ENCODE measurements at regions not wholly inside any gene's neighbourhood (a gene's known extent, or its start where the extent isn't known, plus 50 kb on each side); places are given as distances from the start of the nearest gene placed in this dataset.

GRCh38 chr4:63708661-63709060 lies 700.6 kb downstream of the TECRL start:
- Histone ChIP-seq H3K4me3 (no peak overlapping the region), H3K27me3 (no peaks in the 10 kb centered on the region), H3K27ac (no peak overlapping the region), H3K9me3 (no peaks in the 10 kb centered on the region), H3K4me1 (no peaks in the 10 kb centered on the region), H3K36me3 (no peaks in the 10 kb centered on the region)
- WGBS, result 74% methylated on average over 2 of the region's 2 CpGs
- TF ChIP-seq CTCF (IDR thresholded peaks at IDR 0.05) (no peak), POLR2AphosphoS5 (IDR thresholded peaks at IDR 0.05) (no peak)
- no peak for DNase-seq (ENCODE audit: low spot score in 2 of 2)

- Histone ChIP-seq H3K9me3 (no peaks in the 10 kb centered on the region), H3K4me1 (no peaks in the 10 kb centered on the region), H3K27ac (no peak overlapping the region), H3K36me3 (no peaks in the 10 kb centered on the region), H3K4me3 (no peak overlapping the region), H3K27me3 (no peaks in the 10 kb centered on the region)
- TF ChIP-seq POLR2AphosphoS5 (IDR thresholded peaks at IDR 0.05) (no peak), EP300 (IDR thresholded peaks at IDR 0.05) (no peak), CTCF (IDR thresholded peaks at IDR 0.05) (no peak), POLR2A (IDR thresholded peaks at IDR 0.05) (no peak)
- no peak for DNase-seq (ENCODE audit: low spot score in 2 of 2)
- 85% methylated on average over 6 of the region's 6 CpGs for WGBS
These were observed 708.7 kb downstream of the TECRL start for GRCh38 chr4:63700569-63700968.

DNA sequence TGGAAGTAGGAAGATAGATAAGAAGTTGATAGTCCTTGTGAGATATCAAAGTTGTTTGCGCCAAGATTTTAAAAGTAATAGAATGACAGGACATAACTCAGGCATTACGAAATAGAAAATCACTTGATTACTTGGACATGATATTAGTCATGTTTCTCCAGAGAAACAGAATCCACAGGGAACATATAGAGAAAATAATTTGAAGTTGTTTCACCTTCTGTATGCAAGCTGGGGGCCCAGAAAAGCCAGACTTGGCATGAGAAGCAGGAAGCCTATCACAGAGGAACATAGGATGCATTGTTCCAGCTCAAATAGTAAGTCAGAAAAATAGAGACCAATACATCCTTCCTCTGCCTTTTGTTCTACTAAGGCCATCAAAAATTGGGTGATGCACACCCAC lies 715.9 kb downstream of the TECRL start:
- DNase-seq (ENCODE audit: low spot score in 2 of 2), result no peak
- no peaks in the 10 kb centered on the region for H3K36me3 ChIP-seq
- peaks cover 4% of the 10 kb centered on the region for H3K9me3 ChIP-seq
- no peak overlapping the region for H3K4me3 ChIP-seq
- WGBS, result 50% methylated on average over 2 of the region's 2 CpGs
- no peaks in the 10 kb centered on the region for H3K27me3 ChIP-seq
- no peak overlapping the region for H3K27ac ChIP-seq
- H3K4me1 ChIP-seq, result no peaks in the 10 kb centered on the region
- TF ChIP-seq POLR2A (IDR thresholded peaks at IDR 0.05), result no peak
- TF ChIP-seq POLR2AphosphoS5 (IDR thresholded peaks at IDR 0.05), result no peak
- TF ChIP-seq CTCF (IDR thresholded peaks at IDR 0.05), result no peak
- no peak for TF ChIP-seq EP300 (IDR thresholded peaks at IDR 0.05)

- no peak overlapping the region for H3K4me3 ChIP-seq
- H3K9me3 ChIP-seq, result no peaks in the 10 kb centered on the region
- no peak for DNase-seq (ENCODE audit: low spot score in 2 of 2)
- no peaks in the 10 kb centered on the region for H3K27me3 ChIP-seq
- TF ChIP-seq CTCF (IDR thresholded peaks at IDR 0.05) (no peak), EP300 (IDR thresholded peaks at IDR 0.05) (no peak), POLR2AphosphoS5 (IDR thresholded peaks at IDR 0.05) (no peak), POLR2A (IDR thresholded peaks at IDR 0.05) (no peak)
- no peak overlapping the region for H3K27ac ChIP-seq
- no peaks in the 10 kb centered on the region for H3K4me1 ChIP-seq
- 65% methylated on average over 3 of the region's 3 CpGs for WGBS
- no peaks in the 10 kb centered on the region for H3K36me3 ChIP-seq
These were observed 730.8 kb downstream of the TECRL start for GRCh38 chr4:63678358-63678931.

GRCh38 chr4:63670735-63671134 lies 738.5 kb downstream of the TECRL start:
- Histone ChIP-seq H3K27me3 (no peaks in the 10 kb centered on the region), H3K27ac (no peak overlapping the region), H3K4me1 (no peaks in the 10 kb centered on the region), H3K36me3 (no peaks in the 10 kb centered on the region), H3K9me3 (no peaks in the 10 kb centered on the region), H3K4me3 (no peak overlapping the region)
- no peak for DNase-seq (ENCODE audit: low spot score in 2 of 2)
- WGBS, result 38% methylated on average over 1 of the region's 1 CpG
- no peak for TF ChIP-seq CTCF (IDR thresholded peaks at IDR 0.05)
- TF ChIP-seq POLR2A (IDR thresholded peaks at IDR 0.05), result no peak
- no peak for TF ChIP-seq EP300 (IDR thresholded peaks at IDR 0.05)
- no peak for TF ChIP-seq POLR2AphosphoS5 (IDR thresholded peaks at IDR 0.05)
